ENCODE measurements at regions not wholly inside any gene's neighbourhood (a gene's known extent, or its start where the extent isn't known, plus 50 kb on each side); places are given as distances from the start of the nearest gene placed in this dataset.

DNA sequence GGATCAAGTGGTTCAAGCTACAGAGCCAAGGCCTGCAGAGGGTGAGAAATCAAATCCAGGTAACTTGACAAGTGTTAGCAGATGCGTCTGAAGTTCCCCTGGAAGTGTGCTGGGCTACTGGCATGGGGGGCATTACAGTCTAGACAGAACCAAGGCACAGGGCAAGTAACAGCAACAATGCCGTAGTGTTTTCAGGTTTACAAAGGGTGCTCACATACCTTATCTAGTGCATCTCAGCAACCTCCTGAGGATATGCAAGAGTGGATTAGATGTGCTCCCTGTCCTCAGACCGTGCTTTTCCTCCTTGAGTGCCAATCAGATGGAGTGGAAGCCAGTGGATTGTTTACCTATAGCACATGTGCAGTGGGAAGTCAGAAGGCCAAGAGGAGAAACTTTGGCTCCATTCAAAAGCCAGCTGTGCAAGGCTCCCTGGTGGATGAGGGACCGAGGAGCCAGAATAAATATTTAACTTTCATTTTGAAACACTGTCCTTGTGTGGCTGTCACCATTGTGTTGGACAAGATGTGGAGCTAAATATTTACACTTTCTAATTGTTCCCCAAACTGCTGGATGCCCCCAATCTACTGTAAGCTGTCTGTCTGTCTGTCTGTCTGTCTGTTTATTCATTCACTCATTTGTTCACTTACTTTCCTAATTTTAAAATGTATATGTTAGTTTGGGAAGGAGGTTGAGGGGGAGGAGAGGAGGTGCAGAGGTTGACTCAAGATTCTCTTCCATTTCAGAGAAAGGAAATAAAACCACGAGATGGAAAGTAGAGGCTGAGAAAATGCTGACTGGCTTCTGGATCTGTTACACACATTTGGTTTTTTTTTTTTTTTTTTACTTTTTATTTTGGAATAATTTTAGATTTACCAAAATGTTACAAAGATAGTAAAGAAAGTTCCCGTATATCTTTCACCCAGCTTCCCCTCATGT is 184.0 kb upstream of the PARP11 start:
- Histone ChIP-seq H3K27me3 (replicated peaks; ENCODE audit: insufficient read depth) (no peaks in the 10 kb centered on the region), H3K36me3 (no peaks in the 10 kb centered on the region), H3K4me3 (no peak overlapping the region), H3K27ac (no peak overlapping the region), H3K9me3 (no peaks in the 10 kb centered on the region), H3K4me1 (replicated peaks) (no peaks in the 10 kb centered on the region)
- whole genome bisulfite sequencing = 46% methylated on average over 6 of the region's 6 CpGs
- intact Hi-C loops (cut with DNase I) = no loop called here
- no peak for TF ChIP-seq POLR2A (IDR thresholded peaks at IDR 0.05)
- TF ChIP-seq POLR2AphosphoS5 (IDR thresholded peaks at IDR 0.05) = no peak
- DNase-seq (ENCODE audit: low spot score) = no peak

DNA sequence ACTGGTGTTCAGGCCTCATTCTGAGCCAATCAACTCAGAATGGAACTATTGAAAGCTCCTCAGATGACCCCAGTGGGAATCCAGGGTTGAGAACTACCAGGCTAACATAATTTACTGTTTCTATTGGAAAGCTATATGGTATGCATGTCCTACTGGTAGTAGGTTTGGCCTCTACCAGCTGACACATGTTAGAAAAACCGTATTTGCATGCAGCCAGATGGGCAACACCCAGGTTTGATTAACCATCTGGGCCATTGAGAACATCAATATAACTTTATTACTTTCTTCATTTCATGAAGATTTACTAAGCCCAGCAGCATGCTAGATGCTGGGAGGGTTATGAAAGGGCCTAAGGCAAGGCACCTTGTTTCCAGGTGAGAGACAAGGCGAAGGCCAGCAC is 181.4 kb upstream of the PARP11 start:
- 93% methylated on average over 2 of the region's 2 CpGs for WGBS
- Histone ChIP-seq H3K4me3 (no peak overlapping the region), H3K4me1 (replicated peaks) (no peaks in the 10 kb centered on the region), H3K27ac (no peak overlapping the region), H3K27me3 (replicated peaks; ENCODE audit: insufficient read depth) (no peaks in the 10 kb centered on the region), H3K36me3 (no peaks in the 10 kb centered on the region), H3K9me3 (no peaks in the 10 kb centered on the region)
- TF ChIP-seq, protein P1, sequence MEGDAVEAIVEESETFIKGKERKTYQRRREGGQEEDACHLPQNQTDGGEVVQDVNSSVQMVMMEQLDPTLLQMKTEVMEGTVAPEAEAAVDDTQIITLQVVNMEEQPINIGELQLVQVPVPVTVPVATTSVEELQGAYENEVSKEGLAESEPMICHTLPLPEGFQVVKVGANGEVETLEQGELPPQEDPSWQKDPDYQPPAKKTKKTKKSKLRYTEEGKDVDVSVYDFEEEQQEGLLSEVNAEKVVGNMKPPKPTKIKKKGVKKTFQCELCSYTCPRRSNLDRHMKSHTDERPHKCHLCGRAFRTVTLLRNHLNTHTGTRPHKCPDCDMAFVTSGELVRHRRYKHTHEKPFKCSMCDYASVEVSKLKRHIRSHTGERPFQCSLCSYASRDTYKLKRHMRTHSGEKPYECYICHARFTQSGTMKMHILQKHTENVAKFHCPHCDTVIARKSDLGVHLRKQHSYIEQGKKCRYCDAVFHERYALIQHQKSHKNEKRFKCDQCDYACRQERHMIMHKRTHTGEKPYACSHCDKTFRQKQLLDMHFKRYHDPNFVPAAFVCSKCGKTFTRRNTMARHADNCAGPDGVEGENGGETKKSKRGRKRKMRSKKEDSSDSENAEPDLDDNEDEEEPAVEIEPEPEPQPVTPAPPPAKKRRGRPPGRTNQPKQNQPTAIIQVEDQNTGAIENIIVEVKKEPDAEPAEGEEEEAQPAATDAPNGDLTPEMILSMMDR (IDR thresholded peaks at IDR 0.05) = no peak
- DNase-seq (ENCODE audit: low spot score) = no peak
- intact Hi-C loops (cut with DNase I) = no loop called here

DNA sequence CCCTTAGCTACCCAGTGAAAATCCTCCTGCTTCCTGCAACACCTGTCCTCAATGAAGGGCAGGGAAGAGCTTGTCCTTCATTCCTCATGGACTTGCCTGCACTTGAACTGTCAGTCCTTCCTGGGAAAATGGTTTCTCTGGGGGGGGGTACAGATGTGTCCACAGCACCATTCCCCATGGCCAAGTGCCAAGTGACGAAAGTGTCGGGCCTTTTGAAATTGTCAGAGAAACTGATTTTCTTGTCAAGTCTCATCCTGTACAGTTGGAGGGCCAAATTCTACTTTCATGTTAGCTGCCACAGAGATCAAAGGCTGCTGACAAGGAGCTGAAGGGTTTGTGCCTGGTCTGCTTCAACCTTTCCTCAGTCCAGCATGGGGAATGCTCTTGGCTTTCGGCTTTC is 179.5 kb upstream of the PARP11 start:
- intact Hi-C loops (cut with DNase I) = no loop called here
- 38% methylated on average over 3 of the region's 3 CpGs for WGBS

DNA sequence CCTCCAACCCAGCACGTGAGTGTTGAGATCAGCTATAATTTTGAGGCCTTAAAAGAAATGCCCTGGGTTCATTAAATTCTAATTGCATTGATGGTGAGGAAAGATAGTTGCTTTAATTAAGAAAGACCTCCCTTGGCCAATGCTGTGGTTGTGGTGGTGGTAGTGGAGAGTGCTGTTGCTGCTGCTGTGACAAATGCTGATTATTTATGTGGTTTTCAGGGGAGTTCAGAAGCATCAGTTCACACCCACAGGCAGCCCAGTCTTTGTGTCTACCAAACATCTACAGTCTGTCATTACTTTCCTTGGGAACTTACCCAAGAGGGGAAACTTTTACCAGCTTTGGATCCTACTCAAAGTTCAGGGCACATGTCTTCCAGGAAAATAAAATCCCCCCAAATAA is 178.4 kb upstream of the PARP11 start:
- no peak overlapping the region for H3K4me3 ChIP-seq
- H3K4me1 ChIP-seq (replicated peaks) = no peaks in the 10 kb centered on the region
- H3K27ac ChIP-seq = no peak overlapping the region
- H3K27me3 ChIP-seq (replicated peaks; ENCODE audit: insufficient read depth) = no peaks in the 10 kb centered on the region
- DNase-seq (ENCODE audit: low spot score) = no peak
- H3K9me3 ChIP-seq = no peaks in the 10 kb centered on the region
- TF ChIP-seq POLR2A (IDR thresholded peaks at IDR 0.05) (no peak), POLR2AphosphoS5 (IDR thresholded peaks at IDR 0.05) (no peak)
- TF ChIP-seq, protein P1 (IDR thresholded peaks at IDR 0.05) = no peak
- no peaks in the 10 kb centered on the region for H3K36me3 ChIP-seq
- intact Hi-C loops (cut with DNase I) = no loop called here
- 85% methylated on average over 1 of the region's 1 CpG for WGBS

More for the DNA sequence above, 179.5 kb upstream of the PARP11 start:
- Histone ChIP-seq H3K4me1 (replicated peaks) (no peaks in the 10 kb centered on the region), H3K4me3 (no peak overlapping the region), H3K9me3 (no peaks in the 10 kb centered on the region), H3K27ac (no peak overlapping the region), H3K36me3 (no peaks in the 10 kb centered on the region), H3K27me3 (replicated peaks; ENCODE audit: insufficient read depth) (no peaks in the 10 kb centered on the region)
- DNase-seq (ENCODE audit: low spot score) = no peak
- TF ChIP-seq, protein P1 (IDR thresholded peaks at IDR 0.05) = no peak
- TF ChIP-seq POLR2AphosphoS5 (IDR thresholded peaks at IDR 0.05) (no peak), POLR2A (IDR thresholded peaks at IDR 0.05) (no peak)

DNA sequence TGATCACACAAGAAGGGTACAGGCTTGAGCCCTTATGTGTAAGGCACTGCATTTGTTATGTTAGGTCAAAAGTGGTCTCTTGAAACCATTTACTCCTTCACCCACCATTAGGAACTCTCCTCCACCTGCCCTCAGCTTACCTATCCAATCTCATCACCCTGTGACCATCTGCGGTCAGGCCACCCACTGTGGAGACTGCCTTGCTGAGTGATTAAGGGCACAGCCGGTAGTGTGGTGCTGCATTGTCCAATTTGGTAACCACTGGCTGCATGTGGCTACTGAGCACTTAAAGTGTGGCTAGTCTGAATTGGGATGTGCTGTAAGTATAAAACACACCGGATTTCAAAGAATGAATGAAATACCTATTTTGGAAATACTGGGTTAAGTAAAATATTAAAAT is 177.1 kb upstream of the PARP11 start:
- 98% methylated on average over 3 of the region's 3 CpGs for WGBS
- no peak overlapping the region for H3K4me3 ChIP-seq
- H3K27ac ChIP-seq = no peak overlapping the region
- TF ChIP-seq, protein P1 (IDR thresholded peaks at IDR 0.05) = no peak
- no peak for TF ChIP-seq POLR2AphosphoS5 (IDR thresholded peaks at IDR 0.05)
- no peak for TF ChIP-seq POLR2A (IDR thresholded peaks at IDR 0.05)
- intact Hi-C loops (cut with DNase I) = no loop called here
- H3K36me3 ChIP-seq = no peaks in the 10 kb centered on the region
- H3K4me1 ChIP-seq (replicated peaks) = no peaks in the 10 kb centered on the region
- no peaks in the 10 kb centered on the region for H3K27me3 ChIP-seq (replicated peaks; ENCODE audit: insufficient read depth)
- H3K9me3 ChIP-seq = no peaks in the 10 kb centered on the region
- no peak for DNase-seq (ENCODE audit: low spot score)
